Peyer's patch (tissue), 4 donors: ENCODE measurements at regions not wholly inside any gene's neighbourhood (a gene's known extent, or its start where the extent isn't known, plus 50 kb on each side); places are given as distances from the start of the nearest gene placed in this dataset.

Experiments used
- DNase-seq, 3 donors: peaks; one replicate each; pipeline ENCODE4 v3.0.0-alpha.2; 2017 to 2019
- H3K27ac ChIP-seq, 4 donors: fragments of 200-600 bp; sonication (generic); one replicate each; pipeline ENCODE4 v1.5.1; 2016 to 2019
- H3K27me3 ChIP-seq, 2 donors: fragments of 200-600 bp; sonication (generic); one replicate each; pipeline ENCODE4 v1.5.1; 2019
- H3K36me3 ChIP-seq, 3 donors: fragments of 200-600 bp; sonication (generic); one replicate each; pipeline ENCODE4 v1.5.1; 2016 to 2019
- H3K4me1 ChIP-seq, 4 donors: fragments of 200-600 bp; sonication (generic); one replicate each; pipeline ENCODE4 v1.5.1; 2016 to 2019
- H3K4me3 ChIP-seq, 4 donors: fragments of 200-600 bp; sonication (generic); 1 replicate in 3 of 4; 2 replicates in 1 of 4; pipeline ENCODE4 v1.5.1; 2016 to 2019; ENCODE audit warnings: mild to moderate bottlenecking in 1 of 4
- H3K9me3 ChIP-seq, 4 donors: fragments of 200-600 bp; sonication (generic); one replicate each; pipeline ENCODE4 v1.5.1; 2016 to 2019; ENCODE audit warnings: mild to moderate bottlenecking in 1 of 4
- CTCF ChIP-seq, 6 experiments: fragments of 450-650 bp in 4 of 6; fragments of 200-600 bp in 2 of 6; sonication (generic) in 1 of 6; IDR thresholded peaks; one replicate each; pipeline ENCODE4 v1.5.1; 2017 to 2019; ENCODE audit warnings: antibody characterized with exemption in 6 of 6, mild to moderate bottlenecking in 3 of 6, moderate library complexity in 1 of 6
- POLR2A ChIP-seq, 2 donors: fragments of 450-650 bp; IDR thresholded peaks; one replicate each; pipeline ENCODE4 v1.5.1; 2017; ENCODE audit warnings: antibody characterized with exemption in 2 of 2, mild to moderate bottlenecking in 2 of 2, moderate library complexity in 2 of 2

DNA sequence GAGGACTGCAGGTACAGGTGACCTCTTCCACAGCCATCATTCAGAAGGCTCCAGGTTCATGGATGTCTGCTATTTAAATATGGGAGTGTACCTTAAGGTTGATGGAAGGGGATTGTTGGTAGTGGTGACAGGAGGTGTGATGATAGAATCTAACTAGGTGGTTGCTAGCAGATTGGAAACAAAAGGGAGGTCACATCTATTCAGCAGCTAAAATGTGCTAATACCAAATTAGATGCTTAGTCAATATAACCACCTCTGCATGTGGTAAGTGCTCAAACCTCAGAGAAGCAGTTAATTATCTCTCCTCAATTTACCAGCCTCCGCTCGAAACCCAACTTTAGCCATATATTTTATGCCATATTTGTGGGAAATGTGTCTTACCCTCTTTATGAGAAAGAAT, 98.7 kb upstream of the CCSER1 start:
- Histone ChIP-seq H3K4me3 (no peak overlapping the region), H3K4me1 (peaks cover 0 to 3% (median 0%) of the 10 kb centered on the region in 4 donors), H3K36me3 (no peaks in the 10 kb centered on the region), H3K27ac (no peak overlapping the region), H3K27me3 (no peaks in the 10 kb centered on the region), H3K9me3 (no peaks in the 10 kb centered on the region)
- TF ChIP-seq POLR2A (IDR thresholded peaks at IDR 0.05) (no peak), CTCF (IDR thresholded peaks at IDR 0.05) (no peak)
- no peak for DNase-seq

DNA sequence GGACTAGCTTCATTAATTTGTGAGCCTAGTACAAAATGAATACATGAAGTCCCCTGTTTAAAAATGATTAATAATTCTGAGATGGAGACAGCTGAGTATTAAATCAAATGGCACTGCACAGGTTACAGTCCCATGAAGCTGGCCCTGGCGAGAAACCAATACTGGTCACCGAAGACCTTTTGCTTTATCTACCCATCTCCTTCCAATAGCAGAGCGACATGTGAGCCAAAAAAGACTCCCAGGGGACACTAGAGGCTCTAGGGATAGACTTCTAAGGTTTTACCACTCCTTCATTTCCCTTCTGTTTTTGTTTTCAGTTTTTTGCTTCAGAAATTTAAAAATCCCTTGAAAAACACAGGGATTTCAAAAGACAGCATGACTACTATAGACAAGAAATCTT, 97.0 kb upstream of the CCSER1 start:
- Histone ChIP-seq H3K4me1 (peaks cover 0 to 3% (median 0%) of the 10 kb centered on the region in 4 donors), H3K27me3 (no peaks in the 10 kb centered on the region), H3K36me3 (no peaks in the 10 kb centered on the region), H3K27ac (no peak overlapping the region), H3K9me3 (no peaks in the 10 kb centered on the region), H3K4me3 (no peak overlapping the region)
- no peak for TF ChIP-seq CTCF (IDR thresholded peaks at IDR 0.05)
- no peak for TF ChIP-seq POLR2A (IDR thresholded peaks at IDR 0.05)
- DNase-seq: no peak

- DNase-seq: no peak
- no peak overlapping the region for H3K27ac ChIP-seq
- TF ChIP-seq POLR2A (IDR thresholded peaks at IDR 0.05) (no peak), CTCF (IDR thresholded peaks at IDR 0.05) (peak in 1 of 6 experiments; percentile 28)
- H3K9me3 ChIP-seq: no peaks in the 10 kb centered on the region
- H3K27me3 ChIP-seq: no peaks in the 10 kb centered on the region
- peaks cover 0 to 3% (median 0%) of the 10 kb centered on the region in 4 donors for H3K4me1 ChIP-seq
- H3K4me3 ChIP-seq: no peak overlapping the region
- no peaks in the 10 kb centered on the region for H3K36me3 ChIP-seq
These were observed 96.2 kb upstream of the CCSER1 start for GRCh38 chr4:90030953-90031352.

- TF ChIP-seq POLR2A (IDR thresholded peaks at IDR 0.05) (no peak), CTCF (IDR thresholded peaks at IDR 0.05) (no peak)
- DNase-seq: no peak
These were observed 88.1 kb upstream of the CCSER1 start for GRCh38 chr4:90039122-90039521.

DNA sequence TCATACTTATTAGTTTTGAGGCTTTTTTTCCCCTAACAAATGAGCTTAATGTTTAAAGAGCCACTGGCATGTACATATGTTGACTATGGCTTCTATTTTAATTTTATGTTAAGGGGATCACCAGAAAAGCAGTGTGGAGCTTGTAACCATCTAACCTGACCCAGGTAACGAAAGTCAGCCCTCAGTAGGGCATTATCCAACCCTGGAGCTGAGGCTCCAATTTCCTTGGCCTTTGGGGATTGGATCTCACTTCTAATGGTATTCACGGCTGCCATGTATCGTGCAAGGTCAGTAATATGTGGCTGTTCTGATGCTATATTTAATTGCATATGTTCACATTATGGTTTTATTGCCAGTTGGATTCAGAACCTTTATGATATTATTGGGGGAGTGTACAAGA, 75.2 kb upstream of the CCSER1 start:
- no peak for TF ChIP-seq POLR2A (IDR thresholded peaks at IDR 0.05)
- TF ChIP-seq CTCF (IDR thresholded peaks at IDR 0.05): no peak
- Histone ChIP-seq H3K27me3 (no peaks in the 10 kb centered on the region), H3K9me3 (no peaks in the 10 kb centered on the region), H3K4me1 (no peaks in the 10 kb centered on the region), H3K36me3 (no peaks in the 10 kb centered on the region), H3K27ac (no peak overlapping the region), H3K4me3 (no peak overlapping the region)
- DNase-seq: no peak

More at GRCh38 chr4:90039122-90039521, 88.1 kb upstream of the CCSER1 start:
- Histone ChIP-seq H3K9me3 (no peaks in the 10 kb centered on the region), H3K4me1 (no peaks in the 10 kb centered on the region), H3K36me3 (no peaks in the 10 kb centered on the region), H3K27ac (no peak overlapping the region), H3K27me3 (no peaks in the 10 kb centered on the region), H3K4me3 (no peak overlapping the region)

- Histone ChIP-seq H3K27ac (no peak overlapping the region), H3K4me1 (no peaks in the 10 kb centered on the region), H3K36me3 (no peaks in the 10 kb centered on the region), H3K27me3 (no peaks in the 10 kb centered on the region), H3K4me3 (no peak overlapping the region), H3K9me3 (no peaks in the 10 kb centered on the region)
- no peak for DNase-seq
- TF ChIP-seq POLR2A (IDR thresholded peaks at IDR 0.05): no peak
- no peak for TF ChIP-seq CTCF (IDR thresholded peaks at IDR 0.05)
These were observed 70.1 kb upstream of the CCSER1 start for GRCh38 chr4:90057091-90057490.
